CD4-positive, alpha-beta memory T cell (primary cell): ENCODE measurements at regions not wholly inside any gene's neighbourhood (a gene's known extent, or its start where the extent isn't known, plus 50 kb on each side); places are given as distances from the start of the nearest gene placed in this dataset.

Source experiments
- CTCF ChIA-PET: fragments of 350-600 bp; sonication (Branson Sonifier 250); formaldehyde crosslinking; loops from one replicate; lab custom pipeline; 2021; ENCODE audit warnings: inconsistent platforms; ENCODE audit not compliant: partially characterized antibody; lab: Charles Lee
- POLR2A ChIA-PET: fragments of 350-600 bp; sonication (Branson Sonifier 250); formaldehyde crosslinking; loops from one replicate; lab custom pipeline; 2021; ENCODE audit not compliant: partially characterized antibody; lab: Charles Lee
- DNase-seq, 5 donors: peaks; one replicate each; pipeline versions ENCODE4 v3.0.0 to v3.0.0-alpha.2; 2020 to 2022; ENCODE audit warnings: mixed read lengths in 1 of 5
- H3K27ac ChIP-seq: one replicate; pipeline ENCODE4 v1.7.0; 2013; ENCODE audit warnings: low read depth, low read length
- H3K27me3 ChIP-seq: 2 replicates; pipeline ENCODE4 v1.7.0; 2013; ENCODE audit warnings: mild to moderate bottlenecking, low read length, moderate library complexity; ENCODE audit not compliant: insufficient read depth
- H3K36me3 ChIP-seq: 2 replicates; pipeline ENCODE4 v1.7.0; 2013; ENCODE audit warnings: mild to moderate bottlenecking, low read length, moderate library complexity; ENCODE audit not compliant: insufficient read depth
- H3K4me1 ChIP-seq: 2 replicates; pipeline ENCODE4 v1.7.0; 2013; ENCODE audit warnings: mild to moderate bottlenecking, low read length, moderate library complexity; ENCODE audit not compliant: insufficient read depth
- H3K4me3 ChIP-seq, 2 donors: one replicate each; pipeline ENCODE4 v1.7.0; 2013; ENCODE audit warnings: low read length in 2 of 2, mild to moderate bottlenecking in 1 of 2
- H3K9me3 ChIP-seq, 2 donors: one replicate each; pipeline ENCODE4 v1.7.0; 2013; ENCODE audit warnings: low read length in 2 of 2, control low read depth in 1 of 2; ENCODE audit not compliant: control insufficient read depth in 1 of 2
- H3K27ac Mint-ChIP-seq, 7 donors: one replicate each; pipeline ENCODE4 v1.8.0; 2020 to 2021; ENCODE audit warnings: mixed read lengths in 7 of 7, mild to moderate bottlenecking in 6 of 7, inconsistent platforms in 3 of 7, moderate library complexity in 3 of 7
- H3K27me3 Mint-ChIP-seq, 2 donors: one replicate each; pipeline ENCODE4 v1.8.0; 2020 to 2021; ENCODE audit warnings: mixed read lengths in 2 of 2
- H3K36me3 Mint-ChIP-seq, 2 donors: one replicate each; pipeline ENCODE4 v1.8.0; 2020 to 2021; ENCODE audit warnings: mixed read lengths in 2 of 2, inconsistent platforms in 1 of 2, mild to moderate bottlenecking in 1 of 2
- H3K4me1 Mint-ChIP-seq, 4 donors: one replicate each; pipeline ENCODE4 v1.8.0; 2020 to 2021; ENCODE audit warnings: mixed read lengths in 4 of 4, mild to moderate bottlenecking in 1 of 4
- H3K4me3 Mint-ChIP-seq, 8 donors: one replicate each; pipeline ENCODE4 v1.8.0; 2020 to 2021; ENCODE audit warnings: mixed read lengths in 8 of 8, mild to moderate bottlenecking in 7 of 8, moderate library complexity in 6 of 8, inconsistent platforms in 3 of 8
- H3K9me3 Mint-ChIP-seq, 8 donors: one replicate each; pipeline ENCODE4 v1.8.0; 2020 to 2021; ENCODE audit warnings: mixed read lengths in 8 of 8, mild to moderate bottlenecking in 5 of 8, inconsistent platforms in 3 of 8, moderate library complexity in 1 of 8
- intact Hi-C: fragments of 100-400 bp; cut with micrococcal nuclease; formaldehyde crosslinking; loops from one replicate; pipeline ENCODE4 v1.15.1; 2023

GRCh38 chr16:65845466-65846209 is 520.9 kb upstream of the CDH5 start:
- Histone ChIP-seq H3K27me3 (no peaks in the 10 kb centered on the region), H3K36me3 (no peaks in the 10 kb centered on the region), H3K9me3 (no peaks in the 10 kb centered on the region), H3K27ac (no peak overlapping the region), H3K4me1 (no peaks in the 10 kb centered on the region), H3K4me3 (no peak overlapping the region)
- DNase-seq, result no peak
- intact Hi-C loops, result no loop called here
- no peaks in the 10 kb centered on the region for H3K36me3 Mint-ChIP-seq
- no peaks in the 10 kb centered on the region for H3K4me1 Mint-ChIP-seq
- H3K27me3 Mint-ChIP-seq, result no peaks in the 10 kb centered on the region
- ChIA-PET CTCF (no interaction called here), POLR2A (no interaction called here)
- no peak overlapping the region for H3K4me3 Mint-ChIP-seq
- peaks cover 0 to 5% (median under 1%) of the 10 kb centered on the region in 8 donors for H3K9me3 Mint-ChIP-seq
- no peak overlapping the region for H3K27ac Mint-ChIP-seq

- intact Hi-C loops, result no loop called here
- Histone ChIP-seq H3K4me3 (no peak overlapping the region), H3K9me3 (no peaks in the 10 kb centered on the region), H3K27me3 (no peaks in the 10 kb centered on the region), H3K4me1 (no peaks in the 10 kb centered on the region), H3K36me3 (no peaks in the 10 kb centered on the region), H3K27ac (no peak overlapping the region)
- H3K4me3 Mint-ChIP-seq, result no peak overlapping the region
- no peak overlapping the region for H3K27ac Mint-ChIP-seq
- H3K9me3 Mint-ChIP-seq, result peaks cover 0 to 5% (median under 1%) of the 10 kb centered on the region in 8 donors
- no peak for DNase-seq
- H3K36me3 Mint-ChIP-seq, result no peaks in the 10 kb centered on the region
- H3K27me3 Mint-ChIP-seq, result no peaks in the 10 kb centered on the region
- ChIA-PET POLR2A (no interaction called here), CTCF (no interaction called here)
- H3K4me1 Mint-ChIP-seq, result no peaks in the 10 kb centered on the region
Measured at GRCh38 chr16:65843941-65844340, 522.5 kb upstream of the CDH5 start.

DNA sequence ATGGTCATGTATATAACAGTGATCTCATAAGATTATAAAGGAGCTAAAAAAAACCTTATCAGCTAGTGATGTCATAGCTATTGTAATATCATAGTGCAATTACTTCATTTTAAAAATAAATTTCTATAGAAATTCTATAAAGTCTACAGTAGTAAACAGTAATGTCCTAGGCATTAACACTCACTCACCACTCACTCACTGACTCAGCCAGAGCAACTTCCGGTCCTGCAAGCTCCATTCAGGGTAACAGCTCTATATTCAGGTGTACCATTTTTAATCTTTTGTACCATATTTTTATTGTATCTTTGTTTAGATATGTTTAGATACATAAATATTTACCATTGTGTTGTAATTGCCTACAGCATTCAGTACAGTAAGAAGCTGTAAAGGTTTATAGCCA is 524.4 kb upstream of the CDH5 start:
- Histone ChIP-seq H3K36me3 (no peaks in the 10 kb centered on the region), H3K9me3 (no peaks in the 10 kb centered on the region), H3K27ac (no peak overlapping the region), H3K27me3 (no peaks in the 10 kb centered on the region), H3K4me1 (no peaks in the 10 kb centered on the region), H3K4me3 (no peak overlapping the region)
- no peaks in the 10 kb centered on the region for H3K36me3 Mint-ChIP-seq
- intact Hi-C loops, result no loop called here
- no peaks in the 10 kb centered on the region for H3K4me1 Mint-ChIP-seq
- peaks cover 0 to 4% (median 0%) of the 10 kb centered on the region in 8 donors for H3K9me3 Mint-ChIP-seq
- H3K4me3 Mint-ChIP-seq, result no peak overlapping the region
- DNase-seq, result no peak
- no peak overlapping the region for H3K27ac Mint-ChIP-seq
- POLR2A ChIA-PET, result interaction anchor here (0.9 kb wide), 1 partner anchor 9 kb away, joined by 3 read pairs; no protein-coding TSS in a partner anchor
- no peaks in the 10 kb centered on the region for H3K27me3 Mint-ChIP-seq
- CTCF ChIA-PET, result no interaction called here

DNA sequence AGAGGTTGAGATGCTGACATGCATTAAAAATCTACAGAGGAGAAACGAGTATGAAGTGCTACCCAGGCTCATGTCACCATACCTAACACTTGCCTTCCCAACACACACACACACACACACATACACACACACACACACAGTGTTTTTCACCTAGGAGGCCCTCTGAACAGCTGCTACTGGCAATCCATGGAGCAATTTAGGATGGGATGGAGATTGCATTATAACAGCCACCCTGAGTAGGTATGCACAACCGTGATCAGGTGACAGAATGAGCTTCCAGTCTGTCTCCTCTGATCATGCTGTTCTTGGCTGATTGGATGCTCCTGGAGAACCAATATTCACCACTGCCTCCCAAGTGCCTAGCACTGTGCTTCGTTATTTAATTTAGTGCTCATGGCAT is 528.5 kb upstream of the CDH5 start:
- H3K36me3 Mint-ChIP-seq, result no peaks in the 10 kb centered on the region
- Histone ChIP-seq H3K27ac (no peak overlapping the region), H3K36me3 (no peaks in the 10 kb centered on the region), H3K9me3 (no peaks in the 10 kb centered on the region), H3K27me3 (no peaks in the 10 kb centered on the region), H3K4me1 (no peaks in the 10 kb centered on the region), H3K4me3 (no peak overlapping the region)
- H3K27me3 Mint-ChIP-seq, result no peaks in the 10 kb centered on the region
- peaks cover 0 to 4% (median 0%) of the 10 kb centered on the region in 8 donors for H3K9me3 Mint-ChIP-seq
- POLR2A ChIA-PET, result no interaction called here
- no peak overlapping the region for H3K4me3 Mint-ChIP-seq
- H3K4me1 Mint-ChIP-seq, result no peaks in the 10 kb centered on the region
- intact Hi-C loops, result no loop called here
- CTCF ChIA-PET, result no interaction called here
- DNase-seq, result no peak
- H3K27ac Mint-ChIP-seq, result no peak overlapping the region

GRCh38 chr16:65837464-65837863 is 529.0 kb upstream of the CDH5 start:
- ChIA-PET POLR2A (no interaction called here), CTCF (no interaction called here)
- H3K36me3 ChIP-seq, result no peaks in the 10 kb centered on the region
- Mint-ChIP-seq H3K36me3 (no peaks in the 10 kb centered on the region), H3K9me3 (peaks cover 0 to 4% (median 0%) of the 10 kb centered on the region in 8 donors), H3K4me3 (no peak overlapping the region), H3K27ac (no peak overlapping the region), H3K27me3 (no peaks in the 10 kb centered on the region), H3K4me1 (no peaks in the 10 kb centered on the region)
- H3K9me3 ChIP-seq, result no peaks in the 10 kb centered on the region
- no peak for DNase-seq
- no peaks in the 10 kb centered on the region for H3K4me1 ChIP-seq
- no peak overlapping the region for H3K4me3 ChIP-seq
- no peak overlapping the region for H3K27ac ChIP-seq
- intact Hi-C loops, result no loop called here
- no peaks in the 10 kb centered on the region for H3K27me3 ChIP-seq

DNA sequence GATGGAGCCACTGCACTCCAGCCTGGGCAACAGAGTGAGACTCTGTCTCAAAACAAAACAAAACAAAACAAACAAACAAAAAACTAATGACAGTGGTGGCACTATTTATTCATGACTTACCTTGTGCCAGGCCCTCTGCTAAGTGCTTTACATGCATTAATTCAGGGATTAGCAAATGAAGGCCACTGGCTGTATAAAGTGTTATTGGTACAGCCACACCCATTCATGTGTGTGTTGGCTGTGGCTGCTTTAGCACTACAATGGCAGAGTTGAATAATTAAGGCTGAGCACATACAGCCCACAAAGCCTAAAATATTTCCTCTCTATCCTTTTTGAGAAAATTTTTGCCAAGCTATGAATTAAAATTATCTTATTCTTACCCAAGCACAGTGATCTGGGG is 531.8 kb upstream of the CDH5 start:
- H3K36me3 ChIP-seq, result no peaks in the 10 kb centered on the region
- Mint-ChIP-seq H3K9me3 (peaks cover 0 to 4% (median 0%) of the 10 kb centered on the region in 8 donors), H3K27ac (no peak overlapping the region), H3K4me1 (no peaks in the 10 kb centered on the region), H3K27me3 (no peaks in the 10 kb centered on the region), H3K36me3 (no peaks in the 10 kb centered on the region), H3K4me3 (no peak overlapping the region)
- H3K4me1 ChIP-seq, result no peaks in the 10 kb centered on the region
- no peak overlapping the region for H3K4me3 ChIP-seq
- no peaks in the 10 kb centered on the region for H3K27me3 ChIP-seq
- no peaks in the 10 kb centered on the region for H3K9me3 ChIP-seq
- ChIA-PET CTCF (no interaction called here), POLR2A (no interaction called here)
- DNase-seq, result no peak
- intact Hi-C loops, result no loop called here
- no peak overlapping the region for H3K27ac ChIP-seq

- H3K4me1 Mint-ChIP-seq, result no peaks in the 10 kb centered on the region
- intact Hi-C loops, result no loop called here
- Histone ChIP-seq H3K27me3 (no peaks in the 10 kb centered on the region), H3K36me3 (no peaks in the 10 kb centered on the region), H3K27ac (no peak overlapping the region), H3K4me3 (no peak overlapping the region), H3K4me1 (no peaks in the 10 kb centered on the region), H3K9me3 (no peaks in the 10 kb centered on the region)
- DNase-seq, result no peak
- CTCF ChIA-PET, result no interaction called here
- H3K27me3 Mint-ChIP-seq, result no peaks in the 10 kb centered on the region
- H3K36me3 Mint-ChIP-seq, result no peaks in the 10 kb centered on the region
- H3K27ac Mint-ChIP-seq, result no peak overlapping the region
- no peak overlapping the region for H3K4me3 Mint-ChIP-seq
- peaks cover 0 to 5% (median 0%) of the 10 kb centered on the region in 8 donors for H3K9me3 Mint-ChIP-seq
- POLR2A ChIA-PET, result no interaction called here
Measured at GRCh38 chr16:65833171-65833871, 533.2 kb upstream of the CDH5 start.
